ENCODE measurements at regions not wholly inside any gene's neighbourhood (a gene's known extent, or its start where the extent isn't known, plus 50 kb on each side); places are given as distances from the start of the nearest gene placed in this dataset.

DNA sequence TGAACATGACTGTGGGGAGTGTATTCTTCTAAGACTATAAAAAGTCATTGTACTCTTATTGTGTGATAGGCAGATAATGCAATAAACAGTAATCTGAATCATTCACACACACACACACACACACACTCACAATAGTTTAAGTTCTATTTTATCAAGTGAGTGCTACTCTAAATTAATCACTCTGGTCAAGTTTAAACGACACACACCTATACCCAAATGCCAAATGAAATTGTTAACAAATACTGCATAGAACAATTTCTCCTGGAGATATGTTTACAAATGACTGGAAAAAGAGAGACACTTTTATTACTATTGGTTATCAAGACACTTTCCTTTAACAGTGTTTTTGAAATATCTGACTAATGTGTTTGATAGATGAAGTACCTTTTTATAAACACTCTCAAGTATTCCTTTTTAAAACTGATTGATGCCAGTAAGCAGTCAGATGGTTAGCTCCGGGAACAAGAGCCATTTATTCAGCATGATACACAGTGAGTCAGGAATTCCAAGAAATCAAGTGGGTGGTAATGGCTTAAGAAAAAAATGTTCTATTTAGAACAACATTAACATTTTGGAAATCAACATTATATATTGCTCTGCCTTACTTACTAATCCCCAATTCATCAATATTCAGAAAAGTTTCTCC is 521.6 kb upstream of the ST8SIA4 start:
- Histone ChIP-seq H3K4me1 (ENCODE audit: control insufficient read depth in 2 of 2, insufficient read depth in 2 of 2, low read length in 2 of 2) (no peaks in the 10 kb centered on the region), H3K27me3 (ENCODE audit: control insufficient read depth in 2 of 2, insufficient read depth in 1 of 2, low read length in 1 of 2) (no peaks in the 10 kb centered on the region), H3K27ac (ENCODE audit: low read depth in 1 of 2, low read length in 1 of 2) (no peak overlapping the region), H3K9me3 (ENCODE audit: control insufficient read depth in 2 of 2, insufficient read depth in 1 of 2, low read length in 1 of 2) (no peaks in the 10 kb centered on the region), H3K4me3 (ENCODE audit: low read length in 2 of 2) (no peak overlapping the region), H3K36me3 (ENCODE audit: control insufficient read depth in 2 of 2, insufficient read depth in 2 of 2, low read length in 1 of 2) (no peaks in the 10 kb centered on the region)
- WGBS = 65% methylated on average over 2 of the region's 2 CpGs
- DNase-seq (ENCODE audit: low read depth in 6 of 9, low spot score in 9 of 9) = no peak

DNA sequence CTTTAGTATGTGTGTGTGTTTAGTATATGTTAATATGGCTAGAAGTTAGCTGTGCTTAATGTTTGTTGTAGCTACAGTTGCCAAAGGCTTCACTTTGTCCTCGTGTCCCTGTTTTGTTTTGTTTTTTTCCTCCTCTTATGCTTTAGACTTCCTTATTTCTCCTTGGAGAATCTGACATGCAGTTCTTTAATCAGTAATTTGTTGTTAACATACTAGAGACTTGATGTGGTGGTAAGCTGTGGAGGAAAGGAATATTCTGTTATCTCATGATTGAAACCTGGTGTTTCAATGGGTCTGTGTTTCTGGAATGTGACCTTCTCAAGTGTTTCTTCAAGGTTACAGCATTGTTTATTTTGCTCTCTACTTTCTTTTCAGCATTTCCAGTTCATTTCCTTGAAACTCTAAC is 515.6 kb upstream of the ST8SIA4 start:
- H3K9me3 ChIP-seq (ENCODE audit: control insufficient read depth in 2 of 2, insufficient read depth in 1 of 2, low read length in 1 of 2) = no peaks in the 10 kb centered on the region
- H3K27ac ChIP-seq (ENCODE audit: low read depth in 1 of 2, low read length in 1 of 2) = no peak overlapping the region
- H3K4me3 ChIP-seq (ENCODE audit: low read length in 2 of 2) = no peak overlapping the region
- no peaks in the 10 kb centered on the region for H3K4me1 ChIP-seq (ENCODE audit: control insufficient read depth in 2 of 2, insufficient read depth in 2 of 2, low read length in 2 of 2)
- H3K36me3 ChIP-seq (ENCODE audit: control insufficient read depth in 2 of 2, insufficient read depth in 2 of 2, low read length in 1 of 2) = no peaks in the 10 kb centered on the region
- WGBS = 43% methylated on average over 1 of the region's 1 CpG
- H3K27me3 ChIP-seq (ENCODE audit: control insufficient read depth in 2 of 2, insufficient read depth in 1 of 2, low read length in 1 of 2) = no peaks in the 10 kb centered on the region
- DNase-seq (ENCODE audit: low read depth in 6 of 9, low spot score in 9 of 9) = no peak

DNA sequence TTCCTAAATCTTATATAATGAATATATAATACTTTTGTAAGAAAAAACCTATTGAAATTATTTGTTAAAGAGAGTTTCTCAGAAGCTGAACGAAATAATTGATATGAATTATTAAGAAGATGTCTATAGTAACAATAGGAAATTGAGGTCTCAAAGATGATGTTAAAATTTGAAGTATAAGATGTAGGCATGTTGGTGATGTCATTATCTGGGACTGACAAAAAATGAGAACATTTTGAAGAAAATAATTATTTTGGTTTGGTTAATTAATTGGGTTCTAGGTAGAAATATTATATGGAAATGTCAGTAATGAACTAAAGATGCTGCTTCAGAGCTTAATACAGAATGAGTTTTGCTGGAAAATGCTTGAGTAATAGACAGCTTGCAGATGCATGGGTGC is 501.4 kb upstream of the ST8SIA4 start:
- no peak overlapping the region for H3K4me3 ChIP-seq (ENCODE audit: low read length in 2 of 2)
- no peak for DNase-seq (ENCODE audit: low read depth in 6 of 9, low spot score in 9 of 9)
- no peak overlapping the region for H3K27ac ChIP-seq (ENCODE audit: low read depth in 1 of 2, low read length in 1 of 2)
- WGBS = 85% methylated on average over 1 of the region's 1 CpG
- no peaks in the 10 kb centered on the region for H3K27me3 ChIP-seq (ENCODE audit: control insufficient read depth in 2 of 2, insufficient read depth in 1 of 2, low read length in 1 of 2)
- no peaks in the 10 kb centered on the region for H3K4me1 ChIP-seq (ENCODE audit: control insufficient read depth in 2 of 2, insufficient read depth in 2 of 2, low read length in 2 of 2)
- H3K36me3 ChIP-seq (ENCODE audit: control insufficient read depth in 2 of 2, insufficient read depth in 2 of 2, low read length in 1 of 2) = no peaks in the 10 kb centered on the region
- no peaks in the 10 kb centered on the region for H3K9me3 ChIP-seq (ENCODE audit: control insufficient read depth in 2 of 2, insufficient read depth in 1 of 2, low read length in 1 of 2)

DNA sequence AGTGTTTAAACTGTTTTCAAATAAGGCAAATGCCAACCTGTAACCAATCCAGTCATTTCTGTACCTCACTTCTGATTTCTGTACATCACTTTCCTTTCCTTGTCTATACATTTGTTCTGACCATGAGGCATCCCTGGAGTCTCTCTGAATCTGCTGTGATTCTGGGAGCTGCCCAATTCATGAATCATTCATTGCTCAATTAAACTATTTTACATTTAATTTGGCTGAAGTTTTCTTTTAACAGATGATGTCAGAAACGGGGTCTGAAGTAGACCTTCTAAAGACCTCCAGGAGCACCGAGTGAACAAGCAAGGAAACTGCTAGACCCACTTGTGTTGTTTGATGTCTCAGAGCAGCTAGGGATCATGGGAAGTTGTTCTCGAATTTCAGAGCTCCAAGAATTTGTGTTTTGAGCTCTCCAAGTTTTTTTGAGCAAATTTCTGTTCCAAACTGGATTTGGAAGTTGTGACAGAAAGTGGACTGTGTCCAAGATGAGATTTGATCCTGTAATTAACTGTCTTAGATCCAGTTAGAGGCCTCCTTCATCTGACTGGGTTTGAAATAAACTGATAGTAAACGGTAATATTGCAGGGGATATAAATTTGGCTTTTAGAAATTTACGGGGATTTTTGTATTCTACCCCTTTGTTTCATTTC is 490.8 kb upstream of the ST8SIA4 start:
- DNase-seq (ENCODE audit: low read depth in 6 of 9, low spot score in 9 of 9) = no peak
- no peaks in the 10 kb centered on the region for H3K9me3 ChIP-seq (ENCODE audit: control insufficient read depth in 2 of 2, insufficient read depth in 1 of 2, low read length in 1 of 2)
- no peaks in the 10 kb centered on the region for H3K27me3 ChIP-seq (ENCODE audit: control insufficient read depth in 2 of 2, insufficient read depth in 1 of 2, low read length in 1 of 2)
- WGBS = 87% methylated on average over 5 of the region's 5 CpGs
- no peak overlapping the region for H3K27ac ChIP-seq (ENCODE audit: low read depth in 1 of 2, low read length in 1 of 2)
- no peak overlapping the region for H3K4me3 ChIP-seq (ENCODE audit: low read length in 2 of 2)
- no peaks in the 10 kb centered on the region for H3K36me3 ChIP-seq (ENCODE audit: control insufficient read depth in 2 of 2, insufficient read depth in 2 of 2, low read length in 1 of 2)
- no peaks in the 10 kb centered on the region for H3K4me1 ChIP-seq (ENCODE audit: control insufficient read depth in 2 of 2, insufficient read depth in 2 of 2, low read length in 2 of 2)

DNA sequence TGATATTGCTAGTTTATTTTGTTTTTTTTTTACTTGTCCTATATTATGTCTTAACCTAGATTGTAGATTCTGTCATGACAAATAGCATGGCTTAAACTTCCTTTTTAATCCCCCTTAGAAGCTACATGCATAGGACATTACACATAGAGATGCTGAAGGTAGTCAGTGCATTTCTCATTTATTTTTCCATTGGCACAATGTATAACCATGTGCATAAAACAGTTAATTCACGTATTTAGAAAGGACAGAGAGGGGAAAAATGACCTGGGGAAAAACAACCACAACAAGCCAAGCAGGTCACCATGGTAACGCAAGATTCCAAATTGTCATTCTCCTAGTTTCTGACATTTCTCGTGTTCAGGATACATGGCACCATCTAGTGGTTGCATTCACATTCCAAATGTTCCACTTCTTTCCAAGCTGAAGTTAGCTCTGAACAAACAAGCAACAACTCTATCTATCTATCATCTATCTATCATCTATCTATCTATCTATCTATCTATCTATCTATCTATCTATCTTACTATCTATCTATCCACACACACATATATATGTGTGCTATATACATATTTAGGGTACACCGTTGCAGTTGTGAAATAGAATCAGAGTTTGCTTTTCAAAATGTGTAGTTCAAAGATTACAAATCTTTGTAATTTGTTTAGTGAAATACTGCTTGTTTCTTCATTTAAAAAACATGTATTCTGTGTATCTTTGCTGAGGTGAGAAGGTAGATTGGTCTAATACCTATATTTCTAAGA is 487.2 kb upstream of the ST8SIA4 start:
- H3K4me3 ChIP-seq (ENCODE audit: low read length in 2 of 2) = no peak overlapping the region
- 33% methylated on average over 4 of the region's 4 CpGs for WGBS
- no peaks in the 10 kb centered on the region for H3K4me1 ChIP-seq (ENCODE audit: control insufficient read depth in 2 of 2, insufficient read depth in 2 of 2, low read length in 2 of 2)
- H3K27ac ChIP-seq (ENCODE audit: low read depth in 1 of 2, low read length in 1 of 2) = no peak overlapping the region
- no peaks in the 10 kb centered on the region for H3K36me3 ChIP-seq (ENCODE audit: control insufficient read depth in 2 of 2, insufficient read depth in 2 of 2, low read length in 1 of 2)
- DNase-seq (ENCODE audit: low read depth in 6 of 9, low spot score in 9 of 9) = peak in 5 of 9 donors; percentile 1 to 28 (median 9)
- no peaks in the 10 kb centered on the region for H3K27me3 ChIP-seq (ENCODE audit: control insufficient read depth in 2 of 2, insufficient read depth in 1 of 2, low read length in 1 of 2)
- no peaks in the 10 kb centered on the region for H3K9me3 ChIP-seq (ENCODE audit: control insufficient read depth in 2 of 2, insufficient read depth in 1 of 2, low read length in 1 of 2)

DNA sequence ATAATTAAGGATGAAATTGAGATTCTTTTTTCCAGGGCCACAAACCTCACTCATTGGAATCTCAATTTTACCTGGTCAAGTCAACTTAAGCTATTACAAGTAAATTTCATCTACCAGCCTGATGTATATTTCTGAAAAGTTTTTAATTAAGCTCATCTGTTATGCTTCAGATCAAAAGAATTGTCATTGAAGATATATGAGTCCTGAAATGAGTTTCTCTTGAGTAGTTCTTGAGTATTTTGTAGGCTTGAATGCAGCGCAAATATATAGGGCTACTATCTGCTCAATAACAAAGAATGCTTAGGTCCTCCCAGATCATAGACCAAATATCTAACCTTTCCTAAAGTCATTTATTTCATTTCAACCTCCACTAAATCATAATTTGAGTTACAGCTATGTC is 482.2 kb upstream of the ST8SIA4 start:
- no peaks in the 10 kb centered on the region for H3K9me3 ChIP-seq (ENCODE audit: control insufficient read depth in 2 of 2, insufficient read depth in 1 of 2, low read length in 1 of 2)
- no peak for DNase-seq (ENCODE audit: low read depth in 6 of 9, low spot score in 9 of 9)
- no peaks in the 10 kb centered on the region for H3K4me1 ChIP-seq (ENCODE audit: control insufficient read depth in 2 of 2, insufficient read depth in 2 of 2, low read length in 2 of 2)
- WGBS = 100% methylated on average over 1 of the region's 1 CpG
- H3K27ac ChIP-seq (ENCODE audit: low read depth in 1 of 2, low read length in 1 of 2) = no peak overlapping the region
- no peaks in the 10 kb centered on the region for H3K36me3 ChIP-seq (ENCODE audit: control insufficient read depth in 2 of 2, insufficient read depth in 2 of 2, low read length in 1 of 2)
- no peak overlapping the region for H3K4me3 ChIP-seq (ENCODE audit: low read length in 2 of 2)
- no peaks in the 10 kb centered on the region for H3K27me3 ChIP-seq (ENCODE audit: control insufficient read depth in 2 of 2, insufficient read depth in 1 of 2, low read length in 1 of 2)

DNA sequence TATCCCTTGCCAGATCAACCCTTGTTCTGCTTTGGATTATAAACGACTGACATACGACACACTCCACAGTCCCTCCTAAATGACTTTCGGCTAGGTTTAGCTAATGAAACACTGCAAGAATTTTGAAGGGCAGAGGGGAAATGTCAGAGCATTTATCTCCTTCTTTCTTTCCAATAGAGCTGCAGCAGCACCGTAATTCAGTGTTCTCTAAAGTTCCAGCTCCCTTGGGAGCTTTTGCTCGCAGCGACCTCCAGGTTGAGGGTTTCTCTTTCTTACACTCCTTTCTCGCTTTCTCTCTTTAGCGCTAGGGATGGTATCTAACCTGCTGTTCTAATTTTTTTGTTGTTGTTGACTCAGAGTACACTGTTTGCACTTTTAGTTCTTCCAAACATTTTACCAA is 467.1 kb upstream of the ST8SIA4 start:
- no peaks in the 10 kb centered on the region for H3K4me1 ChIP-seq (ENCODE audit: control insufficient read depth in 2 of 2, insufficient read depth in 2 of 2, low read length in 2 of 2)
- DNase-seq (ENCODE audit: low read depth in 6 of 9, low spot score in 9 of 9) = no peak
- no peaks in the 10 kb centered on the region for H3K27me3 ChIP-seq (ENCODE audit: control insufficient read depth in 2 of 2, insufficient read depth in 1 of 2, low read length in 1 of 2)
- H3K9me3 ChIP-seq (ENCODE audit: control insufficient read depth in 2 of 2, insufficient read depth in 1 of 2, low read length in 1 of 2) = no peaks in the 10 kb centered on the region
- no peaks in the 10 kb centered on the region for H3K36me3 ChIP-seq (ENCODE audit: control insufficient read depth in 2 of 2, insufficient read depth in 2 of 2, low read length in 1 of 2)
- no peak overlapping the region for H3K27ac ChIP-seq (ENCODE audit: low read depth in 1 of 2, low read length in 1 of 2)
- H3K4me3 ChIP-seq (ENCODE audit: low read length in 2 of 2) = no peak overlapping the region
- 78% methylated on average over 8 of the region's 8 CpGs for WGBS

DNA sequence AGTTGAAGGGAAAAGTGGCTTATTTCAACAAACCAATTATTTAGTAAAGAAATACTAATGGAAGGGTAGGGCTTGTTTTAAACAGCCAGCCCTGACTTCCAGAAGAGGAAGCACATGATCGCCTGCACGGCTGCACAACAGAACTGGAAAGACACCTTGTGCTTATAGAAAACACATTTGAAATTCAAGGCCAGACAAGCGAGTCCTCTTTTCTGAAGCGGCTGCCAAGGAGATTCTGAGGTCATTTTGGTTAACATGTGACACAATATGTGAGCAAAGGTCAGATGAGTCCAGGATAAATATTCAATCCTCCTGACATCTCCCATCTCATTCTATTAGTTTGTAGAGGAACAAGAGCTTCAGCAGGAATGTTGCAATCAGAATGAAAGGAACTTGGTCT is 461.4 kb upstream of the ST8SIA4 start:
- Histone ChIP-seq H3K27ac (ENCODE audit: low read depth in 1 of 2, low read length in 1 of 2) (no peak overlapping the region), H3K4me3 (ENCODE audit: low read length in 2 of 2) (no peak overlapping the region), H3K27me3 (ENCODE audit: control insufficient read depth in 2 of 2, insufficient read depth in 1 of 2, low read length in 1 of 2) (no peaks in the 10 kb centered on the region), H3K9me3 (ENCODE audit: control insufficient read depth in 2 of 2, insufficient read depth in 1 of 2, low read length in 1 of 2) (no peaks in the 10 kb centered on the region), H3K36me3 (ENCODE audit: control insufficient read depth in 2 of 2, insufficient read depth in 2 of 2, low read length in 1 of 2) (no peaks in the 10 kb centered on the region), H3K4me1 (ENCODE audit: control insufficient read depth in 2 of 2, insufficient read depth in 2 of 2, low read length in 2 of 2) (no peaks in the 10 kb centered on the region)
- WGBS = 45% methylated on average over 4 of the region's 4 CpGs
- no peak for DNase-seq (ENCODE audit: low read depth in 6 of 9, low spot score in 9 of 9)

DNA sequence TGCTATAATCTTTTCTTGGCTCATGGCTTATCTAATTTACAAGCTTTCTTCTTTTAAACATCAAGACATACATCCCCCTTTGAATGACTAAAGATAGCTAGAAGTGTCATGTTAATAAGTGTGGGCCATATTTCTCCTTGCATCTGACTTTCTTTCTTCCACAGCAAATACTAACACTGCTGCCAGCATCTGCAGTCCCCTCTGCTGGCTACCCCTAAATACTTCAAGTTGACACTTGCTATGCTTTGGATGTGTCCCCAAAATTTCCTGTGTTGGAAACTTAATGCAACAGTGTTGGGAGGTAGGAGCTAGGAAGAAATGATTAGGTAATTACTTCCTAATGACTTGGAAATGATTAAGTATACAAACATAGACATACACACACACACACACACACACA is 459.0 kb upstream of the ST8SIA4 start:
- no peaks in the 10 kb centered on the region for H3K9me3 ChIP-seq (ENCODE audit: control insufficient read depth in 2 of 2, insufficient read depth in 1 of 2, low read length in 1 of 2)
- DNase-seq (ENCODE audit: low read depth in 6 of 9, low spot score in 9 of 9) = no peak
- H3K36me3 ChIP-seq (ENCODE audit: control insufficient read depth in 2 of 2, insufficient read depth in 2 of 2, low read length in 1 of 2) = no peaks in the 10 kb centered on the region
- H3K27ac ChIP-seq (ENCODE audit: low read depth in 1 of 2, low read length in 1 of 2) = no peak overlapping the region
- H3K4me3 ChIP-seq (ENCODE audit: low read length in 2 of 2) = no peak overlapping the region
- no peaks in the 10 kb centered on the region for H3K27me3 ChIP-seq (ENCODE audit: control insufficient read depth in 2 of 2, insufficient read depth in 1 of 2, low read length in 1 of 2)
- no peaks in the 10 kb centered on the region for H3K4me1 ChIP-seq (ENCODE audit: control insufficient read depth in 2 of 2, insufficient read depth in 2 of 2, low read length in 2 of 2)

Data from thymus (tissue), 11 donors.